OCI-LY7 (cell line): ENCODE measurements at regions not wholly inside any gene's neighbourhood (a gene's known extent, or its start where the extent isn't known, plus 50 kb on each side); places are given as distances from the start of the nearest gene placed in this dataset.

ENCODE experiments used
- BruUV-seq: library from RNA; stranded (reverse); fragments of 400-500 nt; replicated peaks from 2 replicates; lab custom pipeline; 2021; lab: Mats Ljungman, UMichigan
- CTCF ChIA-PET: fragments of 300-600 bp; sonication (Branson Sonifier 250); formaldehyde crosslinking; loops from one replicate; lab custom pipeline; 2022; ENCODE audit warnings: antibody characterized with exemption; ENCODE audit not compliant: unreplicated experiment; lab: Charles Lee
- POLR2A ChIA-PET: fragments of 300-600 bp; sonication (Branson Sonifier 250); formaldehyde crosslinking; loops from one replicate; lab custom pipeline; 2022; ENCODE audit warnings: antibody characterized with exemption; lab: Charles Lee
- DNase-seq: peaks from one replicate; pipeline ENCODE4 v3.0.0-alpha.2; 2015; ENCODE audit warnings: low spot score
- H2AFZ ChIP-seq: fragments of 200-600 bp; sonication (generic), shearing (Covaris generic); 2 replicates; pipeline ENCODE4 v1.6.1; 2014; ENCODE audit warnings: mild to moderate bottlenecking, antibody characterized with exemption, low read length, moderate library complexity
- H3K27ac ChIP-seq: fragments of 200-600 bp; sonication (generic); 2 replicates; pipeline ENCODE4 v1.5.1; 2014; ENCODE audit warnings: mixed run types, low read depth, mild to moderate bottlenecking, moderate library complexity, low read length, inconsistent platforms; ENCODE audit not compliant: poor library complexity, severe bottlenecking
- H3K36me3 ChIP-seq: fragments of 200-600 bp; sonication (generic); 2 replicates; pipeline ENCODE4 v1.6.1; 2014; ENCODE audit warnings: mild to moderate bottlenecking, antibody characterized with exemption, low read length, moderate library complexity, mixed read lengths; ENCODE audit not compliant: insufficient read depth
- H3K4me1 ChIP-seq: fragments of 200-600 bp; sonication (generic); 2 replicates; pipeline ENCODE4 v1.5.1; 2014; ENCODE audit warnings: mild to moderate bottlenecking, low read length; ENCODE audit not compliant: insufficient read depth, poor library complexity, severe bottlenecking
- H3K4me2 ChIP-seq: fragments of 200-600 bp; sonication (generic); 2 replicates; pipeline ENCODE4 v1.6.1; 2014; ENCODE audit warnings: mild to moderate bottlenecking, low read length
- H3K4me3 ChIP-seq: fragments of 200-600 bp; sonication (generic); 2 replicates; pipeline ENCODE4 v1.5.1; 2014; ENCODE audit warnings: mild to moderate bottlenecking, low read depth, low read length; ENCODE audit not compliant: poor library complexity, severe bottlenecking
- H3K79me2 ChIP-seq: fragments of 200-600 bp; sonication (generic); 2 replicates; pipeline ENCODE4 v1.6.1; 2016; ENCODE audit warnings: low read depth, mild to moderate bottlenecking, low read length, moderate library complexity, mixed read lengths; ENCODE audit not compliant: insufficient read depth
- H3K9me2 ChIP-seq: fragments of 200-600 bp; sonication (generic); 2 replicates; pipeline ENCODE4 v1.6.1; 2016; ENCODE audit warnings: mild to moderate bottlenecking, low read length, mixed read lengths; ENCODE audit not compliant: insufficient read depth
- H3K9me3 ChIP-seq: fragments of 200-600 bp; sonication (generic); 2 replicates; pipeline ENCODE4 v1.6.1; 2014; ENCODE audit warnings: mild to moderate bottlenecking, mixed run types, low read length, mixed read lengths
- H4K20me1 ChIP-seq: fragments of 200-600 bp; sonication (generic); 2 replicates; pipeline ENCODE4 v1.6.1; 2014; ENCODE audit warnings: mild to moderate bottlenecking, antibody characterized with exemption, low read length, moderate library complexity, mixed read lengths; ENCODE audit not compliant: insufficient read depth
- EZH2phosphoT487 ChIP-seq: fragments of 200-600 bp; sonication (generic); IDR thresholded peaks from 2 replicates; pipeline ENCODE4 v1.6.1; 2018; ENCODE audit warnings: low read depth, borderline replicate concordance, mild to moderate bottlenecking, mixed run types, antibody characterized with exemption, low read length, moderate library complexity, mixed read lengths
- intact Hi-C: fragments of 100-400 bp; cut with micrococcal nuclease; formaldehyde crosslinking; loops from one replicate; pipeline ENCODE4 v1.10.0; 2022; ENCODE audit not compliant: unreplicated experiment
- TF ChIP-seq, protein P1 (sequence below): fragments of 200-600 bp; sonication (generic); conservative IDR thresholded peaks from 2 replicates; pipeline ENCODE4 v1.5.1; 2014; ENCODE audit warnings: mild to moderate bottlenecking, antibody characterized with exemption, low read length, moderate library complexity, mixed read lengths

DNA sequence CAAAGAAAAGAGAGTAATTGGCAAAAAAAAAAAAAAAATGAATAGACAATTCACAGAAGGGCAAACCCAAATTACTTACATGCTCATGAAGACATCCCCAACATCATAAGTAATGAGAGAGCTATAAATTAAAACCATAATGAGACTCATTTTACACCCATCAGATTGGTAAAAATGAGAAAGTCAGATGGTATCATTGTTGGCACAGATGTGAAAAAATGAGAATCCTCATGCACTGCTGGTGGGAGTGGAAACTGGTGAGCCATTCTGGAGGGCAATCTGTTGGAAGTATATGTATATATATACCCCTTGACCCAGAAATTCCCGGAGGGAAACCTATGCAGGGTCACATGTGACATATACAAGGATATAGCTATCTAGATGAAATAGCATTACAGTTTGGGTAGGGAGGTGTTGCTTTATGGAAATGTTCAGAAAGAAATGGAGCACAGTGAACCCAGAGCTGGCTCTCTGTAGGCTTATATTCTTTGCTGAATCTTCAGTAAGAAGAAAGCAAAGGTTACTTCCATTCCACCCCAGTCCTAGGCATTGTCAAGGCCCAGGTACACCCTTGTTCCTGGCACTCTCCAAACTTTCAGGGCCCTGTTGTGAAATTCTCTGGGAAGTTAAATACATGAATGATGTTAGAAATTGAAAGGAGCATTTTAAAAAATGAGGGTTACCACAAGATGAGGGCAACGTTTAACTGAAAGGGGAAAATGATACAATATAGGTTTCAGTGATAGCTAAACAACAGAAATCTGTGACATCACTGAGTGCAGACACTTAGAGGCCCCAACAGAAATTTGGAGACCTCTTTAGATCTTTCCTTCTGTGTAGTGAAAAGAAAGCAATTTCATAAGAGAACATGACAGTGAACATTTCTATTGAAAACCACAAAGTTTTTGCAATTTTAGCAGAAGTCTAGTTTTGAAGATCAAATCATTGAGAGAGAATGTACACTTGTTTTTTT lies 132.7 kb upstream of the TPRG1 start:
- Histone ChIP-seq H3K79me2 (no peaks in the 10 kb centered on the region), H4K20me1 (no peaks in the 10 kb centered on the region), H3K4me1 (peaks cover 4% of the 10 kb centered on the region), H3K9me3 (no peaks in the 10 kb centered on the region), H3K27ac (no peak overlapping the region), H3K9me2 (no peaks in the 10 kb centered on the region), H2AFZ (no peak overlapping the region), H3K4me2 (no peak overlapping the region), H3K4me3 (no peak overlapping the region), H3K36me3 (no peaks in the 10 kb centered on the region)
- POLR2A ChIA-PET: interaction anchor here (0.7 to 0.8 kb wide), 2 partner anchors 29 to 326 kb away, joined by 4 read pairs; no protein-coding TSS in a partner anchor
- intact Hi-C loops: no loop called here
- no TSS peak for BruUV-seq
- TF ChIP-seq, protein P1, sequence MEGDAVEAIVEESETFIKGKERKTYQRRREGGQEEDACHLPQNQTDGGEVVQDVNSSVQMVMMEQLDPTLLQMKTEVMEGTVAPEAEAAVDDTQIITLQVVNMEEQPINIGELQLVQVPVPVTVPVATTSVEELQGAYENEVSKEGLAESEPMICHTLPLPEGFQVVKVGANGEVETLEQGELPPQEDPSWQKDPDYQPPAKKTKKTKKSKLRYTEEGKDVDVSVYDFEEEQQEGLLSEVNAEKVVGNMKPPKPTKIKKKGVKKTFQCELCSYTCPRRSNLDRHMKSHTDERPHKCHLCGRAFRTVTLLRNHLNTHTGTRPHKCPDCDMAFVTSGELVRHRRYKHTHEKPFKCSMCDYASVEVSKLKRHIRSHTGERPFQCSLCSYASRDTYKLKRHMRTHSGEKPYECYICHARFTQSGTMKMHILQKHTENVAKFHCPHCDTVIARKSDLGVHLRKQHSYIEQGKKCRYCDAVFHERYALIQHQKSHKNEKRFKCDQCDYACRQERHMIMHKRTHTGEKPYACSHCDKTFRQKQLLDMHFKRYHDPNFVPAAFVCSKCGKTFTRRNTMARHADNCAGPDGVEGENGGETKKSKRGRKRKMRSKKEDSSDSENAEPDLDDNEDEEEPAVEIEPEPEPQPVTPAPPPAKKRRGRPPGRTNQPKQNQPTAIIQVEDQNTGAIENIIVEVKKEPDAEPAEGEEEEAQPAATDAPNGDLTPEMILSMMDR: no peak
- no peak for TF ChIP-seq EZH2phosphoT487
- no peak for DNase-seq
- CTCF ChIA-PET: no interaction called here

DNA sequence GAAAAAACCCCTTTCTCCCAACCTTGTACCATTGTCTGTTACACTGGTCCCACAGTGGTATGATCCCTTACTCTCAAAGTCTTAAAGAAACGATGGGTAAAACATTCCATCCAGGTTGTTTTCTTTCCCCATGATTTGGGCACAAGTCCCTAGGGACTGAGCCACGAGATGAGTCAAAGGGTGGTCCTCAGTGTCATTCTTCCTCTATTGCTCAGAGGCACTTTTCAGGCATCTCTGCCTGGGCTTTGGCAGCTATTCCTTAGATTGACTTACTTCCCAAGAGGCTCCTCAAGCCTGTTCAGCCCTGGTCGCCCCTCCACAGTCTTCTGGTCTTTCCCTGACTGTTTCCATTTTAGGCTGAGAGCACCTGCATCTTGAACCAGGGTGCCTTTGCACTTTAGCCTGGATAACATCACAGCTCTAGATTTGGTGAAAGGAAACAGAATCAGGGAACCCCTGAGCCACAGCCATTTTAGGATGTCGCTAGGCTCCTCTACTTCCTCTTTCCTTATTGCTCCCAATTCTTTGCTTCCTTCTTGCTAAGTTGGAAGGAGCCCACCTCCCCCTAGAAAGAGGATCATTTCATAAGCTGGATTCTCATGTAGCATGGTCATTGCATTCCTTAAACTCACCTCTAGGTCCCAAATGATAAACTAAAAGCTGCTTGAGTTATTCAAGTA lies 131.0 kb upstream of the TPRG1 start:
- Histone ChIP-seq H3K27ac (no peak overlapping the region), H3K9me2 (no peaks in the 10 kb centered on the region), H3K4me2 (no peak overlapping the region), H3K79me2 (no peaks in the 10 kb centered on the region), H4K20me1 (no peaks in the 10 kb centered on the region), H3K36me3 (no peaks in the 10 kb centered on the region), H3K4me1 (peaks cover 4% of the 10 kb centered on the region), H3K4me3 (no peak overlapping the region), H2AFZ (no peak overlapping the region), H3K9me3 (no peaks in the 10 kb centered on the region)
- no peak for DNase-seq
- intact Hi-C loops: loop anchor here (10.0 kb wide), 1 partner anchor 1306 kb away; no protein-coding TSS in a partner anchor
- CTCF ChIA-PET: no interaction called here
- TF ChIP-seq, protein P1: no peak
- no peak for TF ChIP-seq EZH2phosphoT487
- POLR2A ChIA-PET: no interaction called here
- no TSS peak for BruUV-seq
